Fibroblast of the aortic adventitia (primary cell): ENCODE measurements at regions not wholly inside any gene's neighbourhood (a gene's known extent, or its start where the extent isn't known, plus 50 kb on each side); places are given as distances from the start of the nearest gene placed in this dataset.

Source experiments
- DNase-seq: peaks from one replicate; pipeline ENCODE4 v3.0.0-alpha.2; 2010; ENCODE audit warnings: low read depth
- H3K4me3 ChIP-seq: 2 replicates; pipeline ENCODE4 v1.5.1; 2011; ENCODE audit warnings: low read depth, mild to moderate bottlenecking, control low read depth, low read length, moderate library complexity
- CTCF ChIP-seq: IDR thresholded peaks from 2 replicates; pipeline ENCODE4 v1.5.1; 2011; ENCODE audit warnings: mild to moderate bottlenecking, low read length, control low read depth, inconsistent platforms; ENCODE audit not compliant: insufficient read depth

- DNase-seq, result no peak
- no peak for TF ChIP-seq CTCF
- no peak overlapping the region for H3K4me3 ChIP-seq
Measured at GRCh38 chr3:14590569-14590968, 50.4 kb upstream of the GRIP2 start.

- H3K4me3 ChIP-seq, result no peak overlapping the region
- no peak for TF ChIP-seq CTCF
Measured at GRCh38 chr3:14592390-14592789, 52.2 kb upstream of the GRIP2 start.

DNA sequence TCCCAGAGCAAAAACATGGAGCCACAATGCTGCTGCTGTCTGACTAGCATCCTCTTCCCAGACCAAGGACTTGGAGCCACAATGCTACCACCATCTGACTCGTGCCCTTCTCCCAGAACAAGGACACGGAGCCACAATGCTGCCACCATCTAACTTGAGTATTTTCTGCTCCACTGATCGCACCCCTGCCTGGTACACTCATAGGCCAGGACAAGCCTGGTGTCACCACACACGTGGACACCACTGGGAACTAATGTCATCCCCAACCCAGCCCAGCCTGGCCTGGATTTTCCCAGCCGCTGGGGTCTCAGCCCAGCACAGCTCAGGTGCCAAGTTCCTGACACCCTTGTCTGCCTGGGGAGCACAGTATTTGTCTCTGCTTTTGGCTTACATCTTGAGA, 52.7 kb upstream of the GRIP2 start:
- no peak for TF ChIP-seq CTCF
- DNase-seq, result no peak

More at GRCh38 chr3:14592390-14592789, 52.2 kb upstream of the GRIP2 start:
- no peak for DNase-seq

GRCh38 chr3:14594234-14594633, 54.1 kb upstream of the GRIP2 start:
- no peak overlapping the region for H3K4me3 ChIP-seq
- TF ChIP-seq CTCF, result no peak
- no peak for DNase-seq

More for the DNA sequence above, 52.7 kb upstream of the GRIP2 start:
- H3K4me3 ChIP-seq, result no peak overlapping the region

- no peak for TF ChIP-seq CTCF
- no peak overlapping the region for H3K4me3 ChIP-seq
- DNase-seq, result no peak
Measured at GRCh38 chr3:14595561-14595960, 55.4 kb upstream of the GRIP2 start.

GRCh38 chr3:14597266-14597665, 54.3 kb upstream of the CCDC174 start:
- no peak for DNase-seq
- H3K4me3 ChIP-seq, result no peak overlapping the region
- TF ChIP-seq CTCF, result no peak

- no peak overlapping the region for H3K4me3 ChIP-seq
- TF ChIP-seq CTCF, result no peak
- DNase-seq, result peak; percentile 56
Measured at GRCh38 chr3:14598143-14598569, 53.4 kb upstream of the CCDC174 start.
